PC-9 (cell line): ENCODE measurements at regions not wholly inside any gene's neighbourhood (a gene's known extent, or its start where the extent isn't known, plus 50 kb on each side); places are given as distances from the start of the nearest gene placed in this dataset.

Experiments used
- EZH2 ChIP-seq: fragments of 200-600 bp; sonication (generic); IDR thresholded peaks from 2 replicates; pipeline ENCODE4 v1.8.0; 2017; ENCODE audit warnings: antibody characterized with exemption, low read depth
- TF ChIP-seq, protein P1 (sequence below): fragments of 200-600 bp; sonication (generic); conservative IDR thresholded peaks from 2 replicates; pipeline ENCODE4 v1.6.1; 2017; ENCODE audit warnings: mixed run types, antibody characterized with exemption, mild to moderate bottlenecking, moderate library complexity

GRCh38 chrX:81728622-81729021 is 526.7 kb downstream of the SH3BGRL start:
- TF ChIP-seq, protein P1, sequence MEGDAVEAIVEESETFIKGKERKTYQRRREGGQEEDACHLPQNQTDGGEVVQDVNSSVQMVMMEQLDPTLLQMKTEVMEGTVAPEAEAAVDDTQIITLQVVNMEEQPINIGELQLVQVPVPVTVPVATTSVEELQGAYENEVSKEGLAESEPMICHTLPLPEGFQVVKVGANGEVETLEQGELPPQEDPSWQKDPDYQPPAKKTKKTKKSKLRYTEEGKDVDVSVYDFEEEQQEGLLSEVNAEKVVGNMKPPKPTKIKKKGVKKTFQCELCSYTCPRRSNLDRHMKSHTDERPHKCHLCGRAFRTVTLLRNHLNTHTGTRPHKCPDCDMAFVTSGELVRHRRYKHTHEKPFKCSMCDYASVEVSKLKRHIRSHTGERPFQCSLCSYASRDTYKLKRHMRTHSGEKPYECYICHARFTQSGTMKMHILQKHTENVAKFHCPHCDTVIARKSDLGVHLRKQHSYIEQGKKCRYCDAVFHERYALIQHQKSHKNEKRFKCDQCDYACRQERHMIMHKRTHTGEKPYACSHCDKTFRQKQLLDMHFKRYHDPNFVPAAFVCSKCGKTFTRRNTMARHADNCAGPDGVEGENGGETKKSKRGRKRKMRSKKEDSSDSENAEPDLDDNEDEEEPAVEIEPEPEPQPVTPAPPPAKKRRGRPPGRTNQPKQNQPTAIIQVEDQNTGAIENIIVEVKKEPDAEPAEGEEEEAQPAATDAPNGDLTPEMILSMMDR: no peak
- TF ChIP-seq EZH2: no peak
